Anterior cingulate cortex (tissue), 58 donors: ENCODE measurements at regions not wholly inside any gene's neighbourhood (a gene's known extent, or its start where the extent isn't known, plus 50 kb on each side); places are given as distances from the start of the nearest gene placed in this dataset.

Experiments
- DNase-seq, 58 donors: peaks; one replicate each; lab custom pipeline; 2025; lab: John Stamatoyannopoulos, UW

DNA sequence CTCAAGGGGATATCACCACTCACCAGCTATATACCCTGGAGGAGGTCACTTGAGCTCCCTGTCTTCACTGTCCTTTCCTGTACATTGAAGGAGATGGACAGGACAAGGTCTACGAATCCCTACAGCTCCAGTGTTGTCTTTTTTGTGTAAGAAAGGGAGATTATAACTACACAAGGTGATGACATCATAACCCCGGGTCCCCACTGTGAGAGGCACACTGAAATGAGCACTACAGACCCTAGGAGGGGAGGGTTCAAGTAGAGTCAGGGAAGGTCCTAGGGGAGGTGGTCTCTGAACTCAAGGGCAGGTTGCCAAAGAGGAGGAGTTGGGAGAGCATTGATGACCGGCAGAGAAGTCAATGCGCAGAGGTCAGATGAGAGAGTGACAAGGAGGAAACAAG lies 108.3 kb upstream of the SLC14A2 start:
- DNase-seq: no peak

DNA sequence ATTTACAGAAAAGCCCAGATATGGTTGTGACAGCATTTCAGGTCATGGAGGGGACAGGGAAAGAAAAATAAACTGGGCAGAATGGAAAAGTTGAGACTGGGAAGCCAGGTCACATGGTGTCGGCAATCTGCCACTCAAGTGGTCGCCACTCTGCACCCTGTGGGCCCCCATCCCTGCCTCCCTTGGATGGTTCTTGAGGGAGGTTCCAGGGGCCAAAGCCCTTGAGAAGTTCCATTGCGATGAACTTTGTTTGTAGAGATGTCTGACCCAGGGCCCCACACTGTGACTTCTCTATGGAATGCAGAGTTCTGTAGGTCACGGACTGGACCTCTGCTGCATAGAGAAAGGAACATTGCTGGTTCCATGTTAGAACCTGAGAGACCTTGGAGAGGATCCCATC lies 105.7 kb upstream of the SLC14A2 start:
- DNase-seq: no peak

DNA sequence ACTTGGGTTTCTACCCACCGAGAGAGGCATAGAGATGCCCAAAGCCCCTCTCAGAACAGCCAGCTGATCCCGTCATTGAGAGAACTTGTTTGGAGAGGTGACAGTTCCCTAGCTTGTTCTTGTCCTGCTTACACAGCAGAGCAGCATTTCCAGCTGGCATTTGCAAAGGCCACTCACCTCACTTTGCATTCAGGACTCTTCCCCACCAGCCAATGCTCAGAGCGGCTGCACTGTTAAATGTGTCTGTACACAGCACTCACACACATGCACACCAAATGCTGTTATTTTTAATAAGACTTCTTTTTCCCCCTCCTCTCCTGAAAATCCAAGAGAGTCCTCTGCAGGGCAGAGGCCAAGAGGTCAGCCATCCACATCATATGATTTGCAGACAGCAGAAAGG lies 104.6 kb upstream of the SLC14A2 start:
- DNase-seq: peak in 3 of 58 donors; percentile 0 to 9 (median 2)

DNA sequence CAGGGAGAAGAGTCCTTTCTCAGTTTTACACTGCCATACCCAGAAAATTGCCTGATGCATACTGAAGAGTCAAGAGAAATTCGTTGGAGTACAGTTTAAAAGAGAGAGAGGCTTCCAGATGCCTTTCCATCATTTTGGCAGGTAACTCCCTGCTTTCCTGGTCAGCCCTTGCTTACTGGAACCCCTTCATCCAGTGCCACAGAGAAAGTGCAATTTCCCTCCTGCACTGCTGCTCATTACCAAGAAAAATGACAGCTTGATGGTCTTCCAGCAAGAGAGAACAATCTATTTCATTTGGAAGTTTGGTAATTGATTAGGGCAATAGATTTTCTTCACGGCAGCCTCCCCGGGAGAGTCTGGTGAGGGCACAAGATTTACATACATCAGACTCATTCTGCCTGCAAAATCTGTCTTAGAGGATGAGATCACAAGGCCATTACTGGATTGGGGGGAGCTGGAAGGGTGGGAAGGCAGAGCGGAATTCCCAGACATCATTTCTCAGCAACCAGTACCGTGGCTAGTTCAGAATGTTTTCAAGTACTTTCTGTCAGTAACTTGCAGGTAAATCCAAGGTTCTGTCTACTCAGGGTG lies 102.8 kb upstream of the SLC14A2 start:
- DNase-seq: no peak

DNA sequence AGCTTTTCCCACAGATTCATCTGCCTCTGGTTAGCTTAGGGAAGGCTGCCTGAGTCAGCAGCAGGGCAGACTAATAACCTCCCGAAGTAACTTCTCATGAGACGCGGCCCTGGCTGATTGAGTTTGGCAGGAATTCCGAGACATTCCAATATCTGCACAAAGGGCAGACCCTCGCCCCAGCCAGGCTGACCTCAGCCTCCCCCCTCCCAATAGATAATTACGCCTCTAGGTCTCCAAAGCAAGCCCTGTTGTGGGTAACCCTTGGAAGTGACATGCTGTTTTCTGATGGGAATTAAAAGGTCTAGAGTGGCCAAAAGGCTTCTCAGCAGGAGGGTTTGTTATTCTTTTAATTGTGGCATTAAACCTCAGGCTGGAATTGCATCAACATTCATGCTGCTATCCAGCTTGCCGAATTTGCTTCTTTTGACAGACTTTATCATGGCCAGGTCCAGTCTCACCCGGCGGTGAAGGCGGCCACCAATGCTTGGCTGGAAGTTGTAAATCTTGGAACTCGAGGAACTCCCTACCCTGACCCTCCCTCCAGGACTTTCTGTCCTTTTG lies 98.0 kb upstream of the SLC14A2 start:
- DNase-seq: no peak

DNA sequence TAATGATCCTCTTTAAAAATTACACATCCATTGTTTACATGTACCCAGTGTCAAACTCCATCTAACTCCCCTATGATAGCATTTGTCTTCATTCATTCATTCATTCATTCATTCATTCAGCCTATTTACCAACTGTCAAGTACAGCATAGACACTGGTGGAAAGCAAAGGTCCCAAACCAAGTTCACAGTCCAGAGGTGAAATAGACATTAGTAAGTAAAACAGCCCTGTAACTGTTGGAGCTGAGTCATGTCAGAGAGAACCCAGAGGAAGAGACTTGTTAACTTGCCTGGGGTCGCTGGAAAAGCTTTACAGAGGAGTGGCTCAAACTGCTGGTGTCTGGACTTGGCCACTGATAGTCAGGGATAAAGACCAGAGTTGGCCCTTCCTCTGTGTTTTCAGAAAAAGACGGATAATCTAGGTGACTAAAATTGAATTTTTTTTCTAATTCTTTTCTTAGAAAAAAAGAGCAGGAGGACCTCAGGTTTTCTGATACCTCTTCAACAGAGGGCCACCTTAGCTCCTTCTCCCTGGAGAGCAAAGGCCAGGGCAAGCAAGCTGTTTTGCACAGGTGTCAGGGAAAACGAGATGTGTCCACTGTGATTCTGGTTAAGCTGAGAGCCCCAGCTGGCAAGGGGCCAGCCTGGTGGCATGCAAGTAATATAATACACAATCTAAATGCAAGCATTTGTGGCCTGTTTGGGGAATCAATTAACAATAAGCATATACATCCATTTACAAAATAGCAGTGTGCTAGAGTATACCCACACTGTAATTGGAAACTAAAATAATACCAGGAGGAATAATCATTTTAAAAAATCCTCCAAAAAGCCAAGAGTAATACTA lies 96.7 kb upstream of the SLC14A2 start:
- no peak for DNase-seq

DNA sequence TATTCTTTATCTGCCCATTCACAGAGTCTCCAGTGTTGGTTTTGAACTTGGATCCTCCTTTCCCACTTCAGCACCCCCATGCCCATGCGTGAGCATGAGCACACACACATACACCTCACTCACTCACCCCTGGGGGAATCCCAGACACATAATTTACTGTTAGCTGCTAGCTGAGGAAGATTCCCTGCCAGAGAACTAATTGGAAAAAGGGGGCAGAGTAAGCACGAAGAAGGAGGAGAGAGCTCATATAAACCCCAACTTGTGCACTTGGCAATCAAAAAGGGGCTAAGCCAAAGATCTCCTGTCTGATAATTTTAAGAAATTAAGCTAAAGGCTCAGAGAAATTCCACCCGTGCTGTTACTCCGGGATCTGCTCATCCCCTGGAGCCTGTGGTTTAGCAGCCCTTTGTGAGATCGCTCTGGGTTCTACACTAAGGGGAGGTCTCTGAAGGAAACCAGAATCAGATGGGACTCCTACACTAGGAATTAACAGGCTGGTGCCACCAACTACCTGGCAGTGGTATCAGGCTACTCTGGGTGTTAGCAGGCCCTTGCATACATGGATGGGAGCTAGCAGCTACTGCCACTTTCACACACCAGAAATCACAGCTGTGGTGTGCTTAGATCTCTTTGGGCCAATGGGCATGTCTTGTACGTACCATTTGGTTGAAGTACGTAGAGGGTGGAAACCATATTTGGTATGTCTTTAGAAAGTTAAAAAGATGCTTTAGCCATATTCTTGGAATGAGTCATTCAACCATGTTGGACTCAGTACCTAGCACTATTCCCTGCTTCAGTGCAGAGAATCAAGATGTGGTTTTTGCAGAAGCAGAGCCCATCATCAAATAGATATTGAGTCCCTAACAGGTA lies 95.6 kb upstream of the SLC14A2 start:
- no peak for DNase-seq

DNA sequence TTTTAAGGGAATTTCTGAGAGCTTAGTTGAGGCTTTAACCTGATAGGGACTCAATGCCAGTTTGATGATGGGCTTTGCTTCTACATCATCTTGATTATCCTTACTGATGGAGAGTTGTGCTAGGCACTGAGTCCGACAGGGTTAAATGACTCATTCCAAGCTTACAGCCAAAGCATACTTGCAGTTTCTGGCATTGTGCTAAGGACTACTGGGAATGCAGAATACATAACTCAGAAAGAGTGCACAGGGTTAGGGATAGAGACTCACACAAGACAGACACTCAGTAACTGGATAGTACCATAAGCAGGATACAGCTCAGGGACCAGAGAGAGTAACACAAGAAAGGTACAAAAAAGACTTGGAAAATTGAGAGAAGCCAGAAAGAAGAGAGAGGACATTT lies 94.1 kb upstream of the SLC14A2 start:
- no peak for DNase-seq

DNA sequence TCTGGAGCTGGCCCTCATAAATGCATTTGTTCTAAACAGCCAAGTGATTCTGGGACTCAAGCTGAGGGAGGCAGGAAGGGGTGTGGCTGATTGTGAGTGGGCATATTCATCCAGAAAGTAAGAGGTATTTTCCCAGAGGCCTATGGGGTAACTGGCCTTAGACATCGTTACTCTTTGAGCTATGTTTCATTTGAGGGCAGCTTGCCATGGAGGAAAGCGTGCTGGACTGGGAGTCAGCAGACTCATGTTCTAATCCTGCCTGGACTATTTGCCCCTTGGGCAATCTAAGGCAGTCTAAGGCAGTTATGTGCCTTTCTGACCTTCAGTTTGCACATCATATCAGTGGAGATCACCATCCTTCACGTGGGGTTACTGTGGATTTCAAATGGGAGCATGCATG lies 93.5 kb upstream of the SLC14A2 start:
- DNase-seq: no peak

DNA sequence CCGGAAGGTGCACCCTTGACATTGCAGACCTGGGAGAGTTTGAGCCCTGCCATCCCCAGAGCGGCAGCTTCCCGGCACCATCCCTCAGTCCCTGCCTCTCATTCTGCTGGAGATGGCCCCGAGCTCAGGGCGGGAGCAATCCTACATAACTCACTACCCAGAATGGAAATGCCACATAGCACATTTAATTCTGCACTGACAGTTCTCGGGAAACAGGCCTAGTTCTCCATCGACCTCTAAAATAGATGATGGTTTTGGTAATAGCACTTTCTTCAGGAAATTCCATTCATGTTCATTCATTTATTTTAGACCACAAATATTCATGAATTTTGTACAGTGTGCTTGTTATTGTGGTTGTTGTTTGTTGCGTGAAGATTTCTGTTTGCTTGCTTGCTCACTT lies 92.9 kb upstream of the SLC14A2 start:
- no peak for DNase-seq

DNA sequence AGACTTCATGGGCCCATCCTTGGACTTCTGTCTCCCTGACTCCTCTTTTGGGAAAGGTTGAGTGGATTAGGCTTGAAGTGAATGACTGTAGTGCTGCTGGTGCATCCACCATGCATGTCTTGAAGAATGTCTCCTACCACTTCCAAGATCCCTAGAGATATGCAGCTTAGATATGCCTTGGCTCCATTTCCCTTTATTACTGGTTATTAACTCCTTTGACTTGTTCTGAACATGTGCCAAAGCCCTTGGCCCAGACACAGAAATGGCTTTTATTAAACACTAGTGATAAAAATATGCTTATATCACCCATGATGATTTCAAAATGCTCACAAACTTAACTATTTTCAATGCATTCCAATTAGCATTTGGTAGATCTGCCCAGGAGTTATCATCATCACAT lies 90.0 kb upstream of the SLC14A2 start:
- DNase-seq: no peak

DNA sequence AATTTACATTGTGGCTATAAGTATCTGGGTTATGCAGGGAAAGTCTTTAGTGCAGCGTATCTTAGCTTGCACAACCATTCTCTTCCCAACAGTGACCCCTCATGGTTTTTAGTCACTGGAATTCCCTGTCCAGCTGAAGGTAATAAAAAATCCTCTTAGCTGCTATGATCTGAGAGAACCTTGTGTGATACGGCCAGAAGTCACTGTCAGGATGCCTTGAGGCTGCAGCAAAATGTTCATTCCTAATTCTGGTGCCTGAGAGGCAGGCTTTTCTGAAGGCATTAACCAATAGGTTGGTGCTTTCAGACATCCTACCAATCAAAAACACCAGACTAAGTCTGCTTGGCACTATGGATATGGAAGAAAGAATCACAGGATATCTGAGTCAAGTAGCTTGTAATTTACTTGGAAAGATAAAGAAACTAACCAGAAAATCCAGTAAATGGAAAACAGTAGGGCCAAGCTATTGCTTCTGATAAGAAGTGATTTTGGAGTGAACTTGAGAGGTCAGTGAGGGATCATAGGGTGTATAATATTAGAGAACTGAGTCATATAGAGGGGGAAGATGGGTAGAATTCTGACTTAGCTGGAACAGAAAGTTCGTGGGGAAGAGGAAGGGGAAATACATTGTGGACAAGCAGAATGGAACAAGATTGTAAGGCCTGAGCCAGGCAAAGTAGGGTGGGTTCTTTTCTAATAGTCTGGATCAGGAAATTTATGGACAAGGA lies 89.0 kb upstream of the SLC14A2 start:
- no peak for DNase-seq

DNA sequence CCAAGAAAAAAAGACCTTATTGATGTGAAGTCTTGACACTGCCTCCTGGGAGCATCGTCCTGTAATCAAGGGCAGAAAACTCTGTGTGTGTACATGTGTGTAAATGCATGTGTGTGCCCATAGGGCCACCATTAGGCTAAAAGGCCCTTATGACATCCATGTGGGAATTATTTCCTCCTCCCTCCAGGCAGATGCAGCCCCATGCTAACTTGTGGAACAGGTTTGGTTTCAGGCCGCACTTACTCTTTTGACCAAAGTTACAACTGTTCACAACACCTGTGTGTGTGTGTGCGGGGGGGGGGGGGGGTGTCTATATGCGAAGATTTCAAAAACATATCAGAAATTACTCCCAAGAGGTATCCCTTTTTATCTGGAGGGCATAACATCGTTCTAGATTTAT lies 87.4 kb upstream of the SLC14A2 start:
- DNase-seq: no peak

DNA sequence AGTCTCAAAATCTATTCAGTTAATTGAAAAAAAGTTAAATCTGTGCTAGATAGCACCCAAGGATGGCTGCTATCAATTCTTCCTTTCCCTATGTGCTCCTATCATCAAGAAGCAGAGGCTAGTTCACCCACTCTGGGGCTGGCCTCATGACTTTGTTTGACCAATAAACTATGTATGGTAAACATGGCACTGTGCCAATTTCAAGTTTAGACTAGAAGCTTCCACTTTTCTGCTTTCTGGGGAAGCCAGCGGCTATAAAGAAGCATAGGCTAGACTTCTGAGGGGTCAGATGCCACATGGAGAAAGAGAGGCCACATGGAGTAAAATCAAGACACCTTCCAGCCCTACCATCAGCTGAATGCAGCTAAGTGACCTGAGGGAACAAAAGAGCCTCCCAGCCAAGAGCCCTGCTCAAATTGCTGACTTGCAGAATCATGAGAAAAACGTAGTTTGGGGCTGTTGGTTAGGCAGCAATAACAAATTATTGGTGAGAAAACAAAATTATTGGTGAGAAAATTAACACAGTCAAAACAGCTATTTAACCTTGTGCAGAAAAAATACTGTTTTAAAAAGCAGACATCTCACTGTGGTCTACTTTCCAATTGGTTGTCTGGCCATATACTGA lies 86.5 kb upstream of the SLC14A2 start:
- DNase-seq: no peak

DNA sequence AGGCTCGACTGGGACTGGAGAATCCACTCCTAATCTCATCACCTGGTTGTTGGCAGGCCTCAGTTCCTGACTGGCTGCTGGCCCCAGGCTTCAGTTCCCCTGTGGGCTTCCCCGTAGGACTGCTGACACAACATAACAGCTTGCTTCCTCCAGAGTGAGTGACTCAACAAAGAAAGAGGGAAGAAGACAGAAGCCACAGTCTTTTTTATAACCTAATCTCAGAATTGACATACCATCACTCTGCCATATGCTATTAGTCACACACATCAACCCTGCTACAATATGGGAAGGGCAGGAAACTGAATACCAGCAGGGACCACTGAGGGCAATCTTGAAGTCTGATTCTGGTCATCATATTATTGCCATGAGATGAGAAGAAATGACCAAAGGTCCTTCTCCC lies 76.8 kb upstream of the SLC14A2 start:
- DNase-seq: no peak

DNA sequence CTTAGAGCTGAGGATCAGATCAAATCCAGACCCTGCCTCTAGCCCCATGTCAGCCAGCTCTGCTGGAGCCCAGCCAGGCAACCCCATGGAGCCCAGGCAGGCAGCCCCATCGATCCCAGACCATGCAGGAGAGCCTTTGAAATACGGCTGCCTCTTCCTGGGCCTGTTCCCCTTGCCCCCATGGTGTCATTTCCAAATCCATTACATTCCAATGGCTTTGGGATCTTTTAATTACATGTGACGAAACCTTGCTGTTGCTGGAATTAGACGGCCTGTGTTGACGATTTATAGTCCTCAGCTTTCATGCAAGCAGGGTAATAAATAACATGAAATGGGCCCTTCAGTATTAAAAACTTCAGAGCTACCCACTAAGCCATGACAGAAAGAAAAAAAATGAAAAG lies 75.8 kb upstream of the SLC14A2 start:
- no peak for DNase-seq

DNA sequence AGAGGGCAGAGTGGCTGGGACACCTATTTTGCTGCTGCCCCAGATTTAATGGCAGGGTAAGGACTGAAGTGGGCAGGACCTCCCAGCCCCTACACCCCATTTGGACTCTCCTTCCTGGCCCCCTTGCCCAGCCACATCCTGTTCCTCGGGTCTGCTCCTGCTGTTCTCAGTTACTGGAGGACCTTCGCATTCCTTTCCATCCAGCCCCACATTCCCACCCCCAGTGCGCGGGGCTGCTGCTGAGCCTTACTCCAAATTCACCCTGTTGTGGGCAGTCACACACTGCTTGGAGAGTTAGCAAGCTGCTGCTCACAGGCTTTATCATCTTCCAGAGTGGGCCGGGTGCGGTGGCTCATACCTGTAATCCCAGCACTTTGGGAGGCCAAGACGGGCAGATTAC lies 75.2 kb upstream of the SLC14A2 start:
- DNase-seq: no peak

DNA sequence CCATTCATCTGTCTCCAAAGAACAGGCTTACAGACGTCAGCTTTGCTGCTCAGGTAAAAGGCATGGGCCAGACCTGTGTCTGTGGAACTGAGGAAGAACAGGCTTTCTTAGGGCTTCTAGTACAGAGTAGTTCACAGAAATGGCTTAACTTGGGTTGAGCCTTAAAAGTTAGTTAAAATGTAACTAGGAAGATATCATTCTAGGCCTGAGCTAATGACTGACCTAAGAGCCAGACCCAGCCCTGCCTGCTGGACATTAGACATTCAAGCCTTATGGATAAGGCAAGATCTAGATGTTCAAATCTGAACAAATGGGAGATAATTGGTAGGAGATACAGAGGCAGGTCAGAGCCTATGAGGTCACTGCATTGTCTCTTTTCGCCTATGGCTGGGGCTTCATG lies 73.9 kb upstream of the SLC14A2 start:
- no peak for DNase-seq

DNA sequence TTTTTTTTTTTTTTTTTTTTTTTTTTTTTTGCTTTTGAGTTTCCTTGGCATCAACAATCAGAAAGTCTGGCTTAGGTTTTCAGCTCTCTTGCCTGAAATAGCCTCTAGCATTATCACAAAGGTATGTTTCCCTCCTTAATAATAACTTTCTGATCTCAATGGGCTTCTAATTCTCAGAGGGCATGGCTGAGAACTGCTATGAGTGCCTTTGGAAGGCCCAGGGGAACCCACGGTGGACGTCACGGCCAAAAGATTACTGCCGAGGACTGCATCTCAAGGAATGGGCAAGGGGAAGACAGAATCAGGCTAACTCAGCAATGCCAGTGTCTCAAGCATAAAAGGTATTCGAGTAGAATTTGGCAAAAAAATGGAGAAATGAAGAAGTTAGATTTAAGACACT lies 73.2 kb upstream of the SLC14A2 start:
- no peak for DNase-seq

DNA sequence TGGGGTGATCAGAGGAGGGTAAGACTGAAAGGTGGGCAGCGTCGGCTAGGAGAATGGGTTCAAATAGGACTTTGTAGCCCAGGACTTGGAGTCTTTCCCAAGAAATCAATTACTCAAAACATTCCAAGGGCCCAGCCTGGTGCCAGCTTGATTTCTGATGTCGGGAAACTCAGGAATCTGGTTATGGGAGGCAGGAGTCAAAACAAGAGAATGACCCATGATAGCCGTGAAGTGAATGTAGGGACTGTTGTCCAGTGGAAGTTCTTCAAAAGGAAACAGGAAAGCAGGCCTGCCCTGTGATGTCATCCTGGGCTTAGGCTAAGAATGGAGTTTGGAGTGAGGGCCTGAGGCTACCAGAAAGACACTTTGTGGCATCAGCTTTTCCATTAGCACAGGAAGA lies 67.4 kb upstream of the SLC14A2 start:
- no peak for DNase-seq
